ENCODE measurements at regions not wholly inside any gene's neighbourhood (a gene's known extent, or its start where the extent isn't known, plus 50 kb on each side); places are given as distances from the start of the nearest gene placed in this dataset.
"Not testable (repeated sequence)": the region's sequence is repeated elsewhere in the genome, so short reads cannot be mapped to it uniquely, and the experiment has no call there.

DNA sequence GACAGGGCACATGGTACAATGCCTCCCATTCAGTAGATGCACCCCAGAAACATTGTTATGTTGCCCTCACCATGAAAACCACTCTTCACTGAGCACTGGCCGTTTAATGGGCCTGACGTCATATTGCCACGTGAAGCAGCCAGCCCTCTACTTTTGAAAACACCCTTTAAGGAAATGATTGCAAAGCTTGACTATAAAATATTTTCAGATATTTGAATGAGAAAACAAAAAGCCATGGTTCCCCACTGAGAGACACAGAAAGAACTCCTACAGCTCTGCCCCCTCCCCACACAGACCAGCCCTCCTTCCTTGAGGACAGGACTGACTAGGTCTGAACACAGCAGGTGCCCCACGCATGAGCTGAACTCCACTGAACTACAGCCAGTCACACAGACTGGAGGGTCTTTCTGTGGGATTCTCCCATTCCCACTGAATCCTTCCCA, 349.1 kb downstream of the ANAPC1 start:
- no peaks in the 10 kb centered on the region for H3K36me3 Mint-ChIP-seq (ENCODE audit: low read depth)
- Histone ChIP-seq H3K4me3 (ENCODE audit: low read length) (no peak overlapping the region), H3K27me3 (ENCODE audit: control insufficient read depth in 1 of 2, insufficient read depth in 2 of 2, low read length in 2 of 2) (no peaks in the 10 kb centered on the region), H3K36me3 (ENCODE audit: insufficient read depth, low read length) (no peaks in the 10 kb centered on the region), H3K4me1 (ENCODE audit: insufficient read depth, low read length) (peaks cover 15% of the 10 kb centered on the region), H3K27ac (ENCODE audit: low read depth in 1 of 2, low read length in 2 of 2) (peak overlapping the region in 1 of 2 donors; percentile 30), H3K9me3 (ENCODE audit: control insufficient read depth in 1 of 2, insufficient read depth in 1 of 2, low read length in 2 of 2) (no peaks in the 10 kb centered on the region)
- ChIA-PET CTCF (no interaction called here), POLR2A (no interaction called here)
- DNase-seq (peak in 6 of 14 experiments; percentile 2 to 47 (median 27)), ATAC-seq (ENCODE audit: poor library complexity) (peak; percentile 42)
- H3K27ac Mint-ChIP-seq, result peak overlapping the region; percentile 64
- H3K27me3 Mint-ChIP-seq, result no peaks in the 10 kb centered on the region
- H3K4me1 Mint-ChIP-seq (ENCODE audit: low read depth), result peaks cover 23% of the 10 kb centered on the region
- intact Hi-C loops (cut with DNase I, micrococcal nuclease), result no loop called here
- TF ChIP-seq, protein P1, sequence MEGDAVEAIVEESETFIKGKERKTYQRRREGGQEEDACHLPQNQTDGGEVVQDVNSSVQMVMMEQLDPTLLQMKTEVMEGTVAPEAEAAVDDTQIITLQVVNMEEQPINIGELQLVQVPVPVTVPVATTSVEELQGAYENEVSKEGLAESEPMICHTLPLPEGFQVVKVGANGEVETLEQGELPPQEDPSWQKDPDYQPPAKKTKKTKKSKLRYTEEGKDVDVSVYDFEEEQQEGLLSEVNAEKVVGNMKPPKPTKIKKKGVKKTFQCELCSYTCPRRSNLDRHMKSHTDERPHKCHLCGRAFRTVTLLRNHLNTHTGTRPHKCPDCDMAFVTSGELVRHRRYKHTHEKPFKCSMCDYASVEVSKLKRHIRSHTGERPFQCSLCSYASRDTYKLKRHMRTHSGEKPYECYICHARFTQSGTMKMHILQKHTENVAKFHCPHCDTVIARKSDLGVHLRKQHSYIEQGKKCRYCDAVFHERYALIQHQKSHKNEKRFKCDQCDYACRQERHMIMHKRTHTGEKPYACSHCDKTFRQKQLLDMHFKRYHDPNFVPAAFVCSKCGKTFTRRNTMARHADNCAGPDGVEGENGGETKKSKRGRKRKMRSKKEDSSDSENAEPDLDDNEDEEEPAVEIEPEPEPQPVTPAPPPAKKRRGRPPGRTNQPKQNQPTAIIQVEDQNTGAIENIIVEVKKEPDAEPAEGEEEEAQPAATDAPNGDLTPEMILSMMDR (IDR thresholded peaks at IDR 0.05), result no peak
- peak overlapping the region; percentile 75 for H3K4me3 Mint-ChIP-seq
- no peaks in the 10 kb centered on the region for H3K9me3 Mint-ChIP-seq

DNA sequence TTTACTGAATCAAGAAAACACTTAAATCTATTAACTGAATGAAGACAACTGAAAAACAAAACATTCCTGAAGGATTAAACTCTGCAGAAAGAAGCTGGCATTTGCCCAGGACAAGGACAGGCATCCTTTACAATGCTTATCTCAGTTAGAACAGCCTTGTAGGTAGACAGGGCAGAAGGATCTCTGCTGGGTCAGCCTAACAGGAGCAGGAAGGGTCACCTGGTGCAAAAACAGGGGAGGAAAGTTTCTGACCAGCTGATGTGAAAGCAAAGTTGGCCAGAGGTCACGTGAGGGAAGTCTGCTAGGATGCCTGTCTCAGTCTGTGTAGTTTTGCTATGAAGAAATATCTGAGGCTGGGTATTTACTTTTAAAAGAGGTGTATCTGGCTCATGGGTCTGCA, 348.6 kb downstream of the ANAPC1 start:
- no peaks in the 10 kb centered on the region for H3K9me3 ChIP-seq (ENCODE audit: control insufficient read depth in 1 of 2, insufficient read depth in 1 of 2, low read length in 2 of 2)
- H3K27me3 ChIP-seq (ENCODE audit: control insufficient read depth in 1 of 2, insufficient read depth in 2 of 2, low read length in 2 of 2), result no peaks in the 10 kb centered on the region
- peak overlapping the region in 1 of 2 donors; percentile 30 for H3K27ac ChIP-seq (ENCODE audit: low read depth in 1 of 2, low read length in 2 of 2)
- TF ChIP-seq, protein P1 (IDR thresholded peaks at IDR 0.05), result no peak
- Mint-ChIP-seq H3K27me3 (no peaks in the 10 kb centered on the region), H3K9me3 (no peaks in the 10 kb centered on the region), H3K4me1 (ENCODE audit: low read depth) (peaks cover 23% of the 10 kb centered on the region), H3K27ac (no peak overlapping the region), H3K36me3 (ENCODE audit: low read depth) (no peaks in the 10 kb centered on the region), H3K4me3 (no peak overlapping the region)
- intact Hi-C loops (cut with DNase I, micrococcal nuclease), result no loop called here
- H3K4me1 ChIP-seq (ENCODE audit: insufficient read depth, low read length), result peaks cover 15% of the 10 kb centered on the region
- ChIA-PET CTCF (interaction anchor here (0.6 kb wide), 1 partner anchor 114 kb away, joined by 3 read pairs; no protein-coding TSS in a partner anchor), POLR2A (no interaction called here)
- no peak overlapping the region for H3K4me3 ChIP-seq (ENCODE audit: low read length)
- DNase-seq (no peak), ATAC-seq (ENCODE audit: poor library complexity) (no peak)
- no peaks in the 10 kb centered on the region for H3K36me3 ChIP-seq (ENCODE audit: insufficient read depth, low read length)

DNA sequence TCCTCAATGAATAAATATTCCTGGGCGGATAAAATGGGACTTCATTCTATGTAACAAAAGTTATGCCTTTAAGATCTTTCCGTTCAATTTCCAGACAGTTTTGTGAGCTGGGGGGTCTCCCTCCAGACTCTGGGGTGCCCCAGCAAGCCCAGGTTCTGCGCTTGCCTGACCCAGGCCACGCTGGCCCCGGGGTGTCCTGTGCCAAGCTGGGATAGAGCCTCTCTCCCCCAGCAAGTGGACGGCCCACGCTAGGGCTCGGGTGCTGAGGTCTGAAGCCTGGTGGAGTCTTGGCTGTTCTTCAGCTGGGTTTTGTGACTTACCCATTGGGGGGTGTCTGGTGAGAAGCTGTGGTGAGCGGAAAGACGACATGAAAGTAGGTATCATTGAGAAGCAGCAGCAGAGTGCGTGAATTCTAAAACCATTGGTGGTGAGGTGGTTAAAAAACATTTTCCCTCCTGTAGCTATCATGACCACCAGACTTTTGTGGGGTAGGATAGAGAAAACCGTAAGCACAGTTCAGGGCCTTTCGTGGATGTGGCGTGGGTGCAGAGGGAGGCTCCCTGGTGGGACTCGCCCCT, 346.8 kb downstream of the ANAPC1 start:
- DNase-seq (no peak), ATAC-seq (ENCODE audit: poor library complexity) (no peak)
- Mint-ChIP-seq H3K4me3 (no peak overlapping the region), H3K27me3 (no peaks in the 10 kb centered on the region), H3K4me1 (ENCODE audit: low read depth) (peaks cover 23% of the 10 kb centered on the region), H3K27ac (no peak overlapping the region), H3K9me3 (no peaks in the 10 kb centered on the region), H3K36me3 (ENCODE audit: low read depth) (no peaks in the 10 kb centered on the region)
- intact Hi-C loops (cut with DNase I, micrococcal nuclease), result no loop called here
- Histone ChIP-seq H3K27ac (ENCODE audit: low read depth in 1 of 2, low read length in 2 of 2) (no peak overlapping the region), H3K36me3 (ENCODE audit: insufficient read depth, low read length) (no peaks in the 10 kb centered on the region), H3K27me3 (ENCODE audit: control insufficient read depth in 1 of 2, insufficient read depth in 2 of 2, low read length in 2 of 2) (no peaks in the 10 kb centered on the region), H3K4me3 (ENCODE audit: low read length) (no peak overlapping the region), H3K9me3 (ENCODE audit: control insufficient read depth in 1 of 2, insufficient read depth in 1 of 2, low read length in 2 of 2) (no peaks in the 10 kb centered on the region), H3K4me1 (ENCODE audit: insufficient read depth, low read length) (peaks cover 15% of the 10 kb centered on the region)
- TF ChIP-seq, protein P1 (IDR thresholded peaks at IDR 0.05), result no peak
- CTCF ChIA-PET, result no interaction called here
- POLR2A ChIA-PET, result no interaction called here

DNA sequence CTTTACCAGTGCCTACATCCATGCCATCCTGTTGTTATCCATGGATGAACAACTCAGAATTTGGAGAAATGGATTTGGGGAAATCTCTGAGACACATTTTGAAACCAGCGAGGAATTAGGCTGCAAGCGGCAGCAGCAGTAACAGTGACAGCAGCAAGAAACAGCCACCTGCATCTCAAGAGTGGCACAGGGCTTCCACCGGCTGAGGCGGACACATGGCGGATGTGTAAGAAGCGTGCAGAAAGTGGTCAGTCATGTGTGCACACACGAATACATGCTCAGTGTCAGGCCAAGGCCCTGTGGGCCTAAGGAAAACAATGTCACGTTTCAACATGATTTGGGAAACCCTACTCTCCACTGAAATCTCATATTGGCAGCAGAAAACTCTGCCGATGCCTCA, 344.0 kb downstream of the ANAPC1 start:
- H3K9me3 ChIP-seq (ENCODE audit: control insufficient read depth in 1 of 2, insufficient read depth in 1 of 2, low read length in 2 of 2); H3K36me3 Mint-ChIP-seq (ENCODE audit: low read depth); H3K27me3 ChIP-seq (ENCODE audit: control insufficient read depth in 1 of 2, insufficient read depth in 2 of 2, low read length in 2 of 2); H3K4me1 Mint-ChIP-seq (ENCODE audit: low read depth); ATAC-seq (ENCODE audit: poor library complexity); DNase-seq; H3K4me1 ChIP-seq (ENCODE audit: insufficient read depth, low read length); H3K9me3 Mint-ChIP-seq; intact Hi-C loops (cut with DNase I, micrococcal nuclease); CTCF ChIA-PET; H3K27me3 Mint-ChIP-seq; H3K27ac Mint-ChIP-seq; H3K36me3 ChIP-seq (ENCODE audit: insufficient read depth, low read length); H3K27ac ChIP-seq (ENCODE audit: low read depth in 1 of 2, low read length in 2 of 2); POLR2A ChIA-PET; H3K4me3 Mint-ChIP-seq; H3K4me3 ChIP-seq (ENCODE audit: low read length): not testable (repeated sequence)

DNA sequence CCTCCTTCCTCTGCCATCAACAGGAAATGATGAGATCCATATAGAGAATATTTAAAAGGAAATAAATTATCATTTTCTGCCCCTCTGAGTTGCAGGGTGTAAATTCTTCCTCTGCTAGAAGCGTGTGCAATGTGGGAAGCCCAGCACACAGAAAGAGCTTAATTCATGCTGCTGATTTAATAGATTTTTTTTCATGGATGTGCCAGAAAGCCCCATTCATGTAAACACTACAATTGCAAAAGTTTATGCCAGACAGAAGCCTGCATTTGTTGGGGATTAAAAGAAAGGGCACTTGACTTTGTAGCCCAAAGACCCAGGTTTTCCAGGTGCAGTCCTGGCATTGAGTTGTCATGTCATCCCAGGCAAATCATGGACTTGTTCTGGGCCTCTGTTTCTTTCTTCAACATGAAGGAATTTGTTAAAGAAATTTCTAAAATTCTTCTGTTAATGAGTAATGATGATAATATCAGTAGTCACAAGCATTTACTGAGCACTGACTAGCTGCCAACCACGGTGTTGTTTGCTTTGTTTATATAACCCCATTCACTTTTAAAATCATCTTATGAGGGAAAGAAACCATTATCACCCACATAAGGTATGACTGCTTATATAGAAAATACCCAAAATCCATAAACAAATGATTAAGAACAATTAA, 341.7 kb downstream of the ANAPC1 start:
- H3K4me1 ChIP-seq (ENCODE audit: insufficient read depth, low read length); H3K36me3 ChIP-seq (ENCODE audit: insufficient read depth, low read length); H3K4me3 Mint-ChIP-seq; H3K27ac Mint-ChIP-seq; DNase-seq; H3K36me3 Mint-ChIP-seq (ENCODE audit: low read depth); POLR2A ChIA-PET; H3K4me3 ChIP-seq (ENCODE audit: low read length); ATAC-seq (ENCODE audit: poor library complexity); intact Hi-C loops (cut with DNase I, micrococcal nuclease); H3K27ac ChIP-seq (ENCODE audit: low read depth in 1 of 2, low read length in 2 of 2); H3K27me3 Mint-ChIP-seq; H3K9me3 ChIP-seq (ENCODE audit: control insufficient read depth in 1 of 2, insufficient read depth in 1 of 2, low read length in 2 of 2); H3K4me1 Mint-ChIP-seq (ENCODE audit: low read depth); H3K27me3 ChIP-seq (ENCODE audit: control insufficient read depth in 1 of 2, insufficient read depth in 2 of 2, low read length in 2 of 2); CTCF ChIA-PET; H3K9me3 Mint-ChIP-seq: not testable (repeated sequence)
